GM19397 (cell line): ENCODE measurements at regions not wholly inside any gene's neighbourhood (a gene's known extent, or its start where the extent isn't known, plus 50 kb on each side); places are given as distances from the start of the nearest gene placed in this dataset.

Experiments used
- ATAC-seq: cut with Tn5 transposase; IDR thresholded peaks from one replicate; pipeline ENCODE4 v1.9.1; 2021; ENCODE audit warnings: mild to moderate bottlenecking, moderate library complexity; ENCODE audit not compliant: unreplicated experiment

- no peak for ATAC-seq
These were observed 165.0 kb downstream of the RSL24D1 start for GRCh38 chr15:55031727-55032126.

DNA sequence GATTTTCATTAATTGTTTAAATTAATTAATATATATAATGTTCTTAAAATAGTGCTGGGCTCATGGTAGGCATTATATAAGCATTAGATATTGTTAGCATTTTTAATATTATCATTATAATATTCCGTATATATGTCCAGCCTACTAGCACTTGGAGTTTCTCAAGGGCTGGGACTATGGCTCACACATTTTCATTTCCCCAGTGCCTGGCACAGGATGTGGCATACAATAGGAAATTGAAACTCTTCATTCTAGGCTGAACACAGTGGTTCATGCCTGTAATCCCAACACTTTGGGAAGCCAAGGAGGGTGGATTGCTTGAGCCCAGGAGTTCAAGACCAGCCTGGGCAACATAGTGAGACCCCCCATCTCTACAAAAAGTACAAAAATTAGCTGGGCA lies 170.4 kb downstream of the RSL24D1 start:
- ATAC-seq: no peak

- ATAC-seq: no peak
These were observed 179.1 kb downstream of the RSL24D1 start for GRCh38 chr15:55017635-55018034.

DNA sequence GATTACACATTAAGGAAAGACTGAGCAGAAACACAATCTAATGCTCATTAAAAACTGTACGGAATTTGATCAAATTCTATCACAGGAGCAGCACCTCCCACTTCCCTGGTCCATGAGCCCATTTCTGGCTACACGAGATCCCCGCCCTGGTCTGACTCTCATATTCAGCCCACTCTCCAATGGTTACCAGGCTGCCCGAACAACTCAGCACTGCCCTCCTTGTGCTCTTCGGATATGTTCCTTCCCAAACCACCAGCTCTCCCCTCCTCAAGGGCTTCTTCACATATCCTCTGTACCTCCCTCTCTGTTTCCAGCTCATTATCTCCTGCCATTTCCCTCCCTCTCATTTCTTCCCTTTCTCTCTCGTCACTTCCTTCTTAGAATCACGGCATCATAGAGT lies 180.5 kb downstream of the RSL24D1 start:
- no peak for ATAC-seq

- ATAC-seq: no peak
These were observed 181.7 kb downstream of the RSL24D1 start for GRCh38 chr15:55015093-55015445.

DNA sequence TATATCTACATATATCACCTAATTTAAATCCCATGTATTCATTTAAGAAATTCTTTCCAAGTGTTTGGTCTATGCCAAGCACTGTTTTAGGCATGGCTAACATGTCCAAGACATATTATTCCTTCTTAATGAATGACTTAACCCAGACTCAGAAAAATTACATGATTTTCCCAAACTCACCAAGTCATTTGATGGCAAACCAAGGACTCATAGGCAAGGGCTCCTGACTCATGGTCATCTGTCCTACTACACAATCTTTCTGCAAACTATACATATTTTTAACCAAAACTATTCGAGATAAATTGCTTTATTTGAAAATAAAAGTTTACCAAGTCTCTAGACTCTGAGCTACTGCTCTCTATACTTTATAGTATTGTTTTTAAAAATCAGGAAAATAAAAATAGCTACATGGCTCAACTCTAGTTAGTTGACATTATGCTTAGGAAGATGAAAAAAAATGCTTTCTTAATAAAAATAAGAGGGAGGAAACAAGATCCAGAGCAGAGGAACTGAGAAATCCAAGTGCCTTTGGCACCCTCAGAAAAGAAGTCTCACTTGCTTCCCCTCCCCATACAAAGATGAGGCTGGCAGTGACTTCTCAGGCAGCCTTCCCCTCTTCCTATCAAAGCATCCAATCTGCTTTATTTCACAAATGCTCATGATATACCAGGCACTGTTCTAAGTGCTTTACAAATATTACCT lies 182.2 kb downstream of the RSL24D1 start:
- no peak for ATAC-seq

DNA sequence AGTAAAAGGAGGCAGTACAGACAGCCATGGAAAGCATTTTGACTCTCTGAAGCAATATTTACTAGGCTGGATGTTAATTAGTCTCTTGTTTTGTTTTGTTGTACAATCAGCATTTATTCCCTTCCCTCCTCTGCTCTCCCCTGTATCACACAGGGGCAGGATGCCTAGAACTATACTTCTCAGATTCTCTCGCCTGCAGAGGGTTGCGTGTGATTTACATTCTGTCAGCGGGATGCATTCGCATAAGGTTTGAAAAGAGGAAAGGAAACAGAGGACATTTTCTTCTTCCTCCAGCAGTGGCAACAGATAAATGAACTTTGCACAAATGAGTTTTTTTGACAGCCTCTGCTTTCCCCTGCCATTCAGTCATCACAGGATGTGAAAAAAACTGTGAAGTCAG lies 188.3 kb downstream of the RSL24D1 start:
- ATAC-seq: no peak

DNA sequence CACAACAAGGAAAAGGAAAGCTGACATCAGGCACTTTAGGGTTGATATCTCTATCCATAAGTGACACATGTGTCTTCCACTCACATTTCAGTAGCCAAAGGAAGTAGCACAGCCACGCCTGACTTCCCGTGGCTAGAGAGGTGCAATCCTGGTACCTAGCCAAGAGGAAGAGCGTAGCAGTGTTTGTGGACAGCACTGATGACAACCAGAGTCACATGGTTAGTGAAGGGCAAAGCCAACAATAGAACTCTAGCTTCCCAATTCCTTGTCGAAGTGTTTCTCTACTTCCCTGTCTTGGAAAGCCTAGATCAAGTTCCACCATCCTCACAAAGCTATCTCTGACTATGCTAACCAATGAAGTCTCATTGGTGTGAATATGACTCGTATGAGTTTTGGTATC lies 189.2 kb downstream of the RSL24D1 start:
- ATAC-seq: no peak

GRCh38 chr15:55005679-55006078 lies 191.1 kb downstream of the RSL24D1 start:
- no peak for ATAC-seq

DNA sequence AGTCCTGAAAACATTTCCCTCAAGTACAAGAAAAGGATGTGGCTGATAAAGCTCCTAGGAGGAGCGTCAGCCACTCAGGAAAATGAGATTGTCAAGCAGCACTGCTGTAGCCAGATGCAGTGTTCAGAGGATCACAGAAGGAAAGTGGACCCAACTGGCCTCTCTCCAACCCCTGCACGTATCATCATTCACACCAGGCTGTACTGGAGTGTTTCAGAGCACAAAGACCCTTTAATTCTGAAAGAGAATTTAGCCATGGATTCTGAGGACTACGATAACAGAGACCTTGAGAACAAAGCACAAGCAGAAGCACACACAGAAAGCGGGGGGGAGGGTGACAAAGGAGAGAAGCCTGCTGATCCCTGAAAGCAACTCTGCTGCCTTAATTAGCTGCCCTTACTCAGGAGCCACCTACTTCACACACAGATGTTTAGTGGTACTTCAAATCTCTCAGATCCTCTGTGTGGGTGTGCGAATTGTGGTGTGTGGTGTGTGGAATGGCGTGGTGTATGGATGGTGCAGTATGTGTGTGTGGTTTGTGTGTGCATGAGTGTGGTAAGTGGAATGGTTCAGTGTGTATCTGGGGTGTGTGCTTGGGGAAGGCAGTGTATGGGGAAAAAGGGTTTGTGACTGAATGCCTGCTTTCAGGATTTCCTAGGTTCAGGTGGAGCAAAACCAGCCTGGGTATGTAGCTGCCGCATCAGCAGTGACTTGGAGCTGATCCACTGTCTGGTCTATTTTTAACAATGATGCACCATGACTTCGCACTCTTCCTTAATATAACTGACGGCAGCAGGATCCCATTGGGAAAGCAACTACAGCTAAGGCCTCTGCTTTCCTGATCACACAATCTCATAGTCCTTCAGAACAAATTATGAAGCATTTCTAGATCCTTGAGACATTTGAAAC lies 192.5 kb downstream of the RSL24D1 start:
- no peak for ATAC-seq

DNA sequence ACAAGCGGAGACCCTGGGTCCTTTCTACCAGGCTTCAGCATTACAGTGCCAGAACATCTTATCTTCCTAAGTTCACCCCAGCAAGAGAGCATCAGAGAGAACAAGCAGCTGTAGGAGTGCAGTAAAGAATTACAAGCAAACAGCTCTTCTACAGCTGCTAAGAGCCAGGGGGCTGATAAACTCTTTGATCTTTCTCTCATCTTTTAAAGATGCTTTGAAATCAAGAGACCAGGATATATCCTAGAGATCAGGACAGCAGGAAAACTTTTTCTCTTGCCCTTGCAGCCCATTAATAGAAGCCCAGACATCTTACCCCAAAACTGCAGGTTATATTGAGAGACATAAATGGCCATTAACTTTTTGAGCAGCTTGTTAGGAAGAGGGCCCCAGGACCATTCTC lies 198.1 kb downstream of the RSL24D1 start:
- no peak for ATAC-seq

DNA sequence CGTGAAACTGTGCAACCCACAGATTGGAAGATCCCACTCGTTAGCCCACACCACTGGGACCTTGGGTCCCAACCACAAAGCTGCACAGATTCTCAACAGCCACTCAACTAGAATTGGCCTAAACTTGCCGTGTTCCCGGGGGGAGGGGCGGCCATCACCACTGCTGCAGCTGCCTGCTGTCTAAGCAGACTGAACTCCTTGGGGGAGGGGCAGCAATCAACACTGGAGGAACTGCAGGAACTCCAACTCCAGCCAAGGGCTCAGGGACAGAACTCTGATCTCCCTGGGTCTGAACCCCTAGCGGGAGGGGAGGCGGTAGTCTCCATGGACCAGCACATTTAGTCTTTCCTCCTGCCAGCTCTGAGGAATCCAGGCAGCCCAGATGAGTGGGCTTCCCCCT lies 205.9 kb downstream of the RSL24D1 start:
- no peak for ATAC-seq

DNA sequence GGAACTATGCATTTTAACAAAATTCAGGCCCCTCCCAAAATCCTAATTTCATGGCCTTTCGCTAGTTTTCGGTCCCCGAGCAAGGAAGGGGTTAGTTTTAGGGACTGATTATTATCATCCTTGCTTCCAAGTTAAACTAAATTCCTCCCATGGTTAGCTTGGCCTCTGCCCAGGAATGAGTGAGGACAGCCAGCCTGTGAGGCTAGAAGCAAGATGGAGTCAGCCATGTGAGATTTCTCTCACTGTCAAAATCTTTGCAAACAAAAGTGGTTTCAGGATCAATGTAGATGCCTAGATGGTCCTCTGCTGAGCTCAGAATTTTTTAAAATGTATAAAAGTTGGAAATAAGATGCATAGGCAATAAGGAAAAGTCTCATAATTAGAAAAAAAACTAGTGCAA lies 208.9 kb downstream of the RSL24D1 start:
- no peak for ATAC-seq

DNA sequence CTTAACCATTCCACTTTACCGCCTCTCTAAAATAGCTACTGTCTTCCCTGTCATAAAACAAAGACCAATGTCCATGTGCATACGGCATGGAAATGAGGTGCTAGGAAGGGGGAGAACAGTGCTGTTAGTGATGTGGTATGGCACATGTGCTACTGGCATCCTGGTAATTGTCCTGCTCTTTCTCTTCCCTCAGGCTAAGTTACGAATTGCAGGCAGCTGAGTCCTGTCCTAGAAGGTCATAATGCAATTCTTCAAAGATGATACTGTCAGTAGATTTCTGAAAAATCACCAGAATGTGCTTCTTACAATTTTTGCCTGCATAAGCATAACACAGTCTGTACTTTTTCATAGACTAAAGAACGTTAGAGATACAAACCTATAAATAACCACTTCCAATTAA lies 216.8 kb downstream of the RSL24D1 start:
- no peak for ATAC-seq

GRCh38 chr15:54962637-54963036 lies 234.1 kb downstream of the RSL24D1 start:
- no peak for ATAC-seq

DNA sequence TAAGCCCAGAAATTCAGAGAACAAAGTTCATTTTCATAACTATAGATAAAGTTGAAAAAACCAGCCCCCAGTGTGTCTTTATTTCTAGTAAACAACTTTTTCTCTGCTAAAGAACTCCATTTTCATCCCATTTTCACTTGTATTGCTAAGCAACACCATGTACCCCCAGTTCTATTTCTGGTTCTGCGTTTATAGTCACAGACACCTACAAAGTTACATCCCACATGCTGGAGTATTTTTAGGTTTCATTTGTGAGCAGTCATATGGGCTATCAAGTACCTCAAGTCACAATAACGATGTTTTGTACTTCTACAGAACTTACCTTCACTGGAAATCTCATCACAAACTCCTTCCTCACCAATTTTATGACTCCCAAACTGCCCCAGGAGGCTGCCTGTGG lies 236.5 kb downstream of the RSL24D1 start:
- no peak for ATAC-seq

DNA sequence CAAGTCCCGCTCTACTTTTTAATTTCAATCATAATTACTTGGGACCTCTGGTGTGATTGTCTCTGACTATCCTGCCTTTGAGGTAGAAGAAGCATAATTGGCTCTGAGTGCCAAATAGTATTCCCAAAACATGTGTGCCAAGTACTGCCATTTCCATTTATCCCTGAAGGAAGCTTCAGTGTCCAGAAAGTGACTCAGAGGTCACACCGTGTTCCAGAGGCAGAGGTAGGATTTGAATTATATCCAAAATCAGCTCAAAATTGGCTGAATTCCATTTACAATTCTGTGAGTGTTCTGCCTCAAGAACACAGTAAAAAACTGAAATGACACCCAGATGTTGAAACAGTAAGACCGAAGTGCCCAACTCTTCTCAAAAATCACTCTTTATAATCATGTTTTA lies 255.3 kb downstream of the RSL24D1 start:
- ATAC-seq: no peak

DNA sequence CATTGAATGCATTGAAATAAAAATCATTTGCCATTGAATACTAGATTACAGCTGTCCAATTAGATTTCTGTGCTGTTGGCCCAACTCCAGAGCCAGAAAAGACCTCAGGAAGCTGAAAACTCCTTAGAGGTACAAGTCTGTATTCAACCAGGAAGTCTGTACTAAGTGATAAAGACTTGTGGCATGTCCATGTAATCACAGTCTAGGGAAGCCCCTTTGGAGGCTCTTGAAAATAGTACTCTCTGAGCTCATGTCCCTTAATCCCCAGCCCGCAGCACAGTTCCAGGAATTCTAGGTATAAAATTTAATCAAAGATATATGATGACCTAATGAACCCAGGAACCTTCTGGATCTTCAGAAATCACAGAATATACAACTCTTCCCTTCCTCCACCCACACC lies 279.4 kb downstream of the RSL24D1 start:
- ATAC-seq: no peak

DNA sequence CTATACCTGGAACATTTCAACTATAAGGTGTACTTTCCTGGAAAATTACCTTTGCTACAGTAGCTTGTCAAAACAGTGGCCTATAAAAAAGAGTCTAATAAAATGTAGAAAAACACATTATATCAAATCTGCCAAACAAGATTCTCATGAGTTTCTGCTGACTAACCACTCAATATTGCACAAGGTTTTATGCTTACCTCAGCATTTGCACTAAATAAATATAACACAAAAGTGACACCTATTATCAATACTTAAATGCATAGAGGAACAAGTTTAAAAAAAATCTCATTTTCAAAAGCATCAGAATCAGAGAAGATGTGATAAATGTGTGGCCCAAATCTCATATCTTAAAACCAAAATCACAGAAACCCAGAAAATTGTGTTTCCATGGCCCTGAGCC lies 281.4 kb downstream of the RSL24D1 start:
- ATAC-seq: no peak

DNA sequence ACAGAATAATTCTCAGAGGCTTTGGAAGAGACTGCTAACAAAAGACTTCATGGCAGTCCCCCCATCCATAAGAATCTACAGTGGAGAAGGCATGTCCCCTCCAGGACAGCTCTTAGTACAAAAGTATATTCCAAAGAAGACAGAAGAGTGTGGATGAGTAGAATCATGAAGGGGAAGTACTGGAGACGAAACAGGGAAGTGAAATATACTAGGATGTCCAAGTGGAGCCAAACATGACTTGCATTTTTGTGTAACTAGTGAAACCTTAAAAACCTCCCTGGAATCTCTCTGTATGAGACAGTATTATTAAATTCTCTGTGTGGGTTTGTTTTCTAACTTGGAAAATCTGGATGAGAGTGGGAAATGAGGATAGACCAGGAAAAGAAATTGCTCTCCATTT lies 312.4 kb downstream of the RSL24D1 start:
- no peak for ATAC-seq

- no peak for ATAC-seq
These were observed 336.8 kb downstream of the RSL24D1 start for GRCh38 chr15:54859982-54860381.

GRCh38 chr15:54854667-54855066 lies 342.1 kb downstream of the RSL24D1 start:
- ATAC-seq: no peak
